Right lung (tissue), 2 donors: ENCODE measurements at regions not wholly inside any gene's neighbourhood (a gene's known extent, or its start where the extent isn't known, plus 50 kb on each side); places are given as distances from the start of the nearest gene placed in this dataset.

ENCODE experiments used
- DNase-seq, 2 donors: peaks; one replicate each; pipeline ENCODE4 v3.0.0-alpha.2; 2013

DNA sequence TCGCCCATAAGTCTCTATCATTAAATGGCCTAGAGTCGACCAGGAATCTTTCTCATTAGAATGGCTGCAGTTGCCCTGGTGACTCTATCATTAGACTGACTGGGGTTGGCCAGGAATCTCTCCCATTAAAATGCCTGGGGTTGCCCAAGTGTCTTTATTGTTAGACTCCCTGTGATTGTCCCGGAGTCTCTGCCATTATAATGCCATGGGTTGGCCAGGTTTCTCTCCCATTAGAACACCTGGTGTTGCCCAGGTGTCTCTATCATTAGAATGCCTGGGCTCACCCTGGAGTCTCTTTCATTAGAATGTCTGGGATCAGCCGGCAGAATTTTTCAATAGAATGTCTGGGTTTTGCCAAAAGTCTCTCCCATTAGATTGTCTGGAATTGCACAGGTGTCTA, 1459.3 kb downstream of the UQCRFS1 start:
- no peak for DNase-seq

DNA sequence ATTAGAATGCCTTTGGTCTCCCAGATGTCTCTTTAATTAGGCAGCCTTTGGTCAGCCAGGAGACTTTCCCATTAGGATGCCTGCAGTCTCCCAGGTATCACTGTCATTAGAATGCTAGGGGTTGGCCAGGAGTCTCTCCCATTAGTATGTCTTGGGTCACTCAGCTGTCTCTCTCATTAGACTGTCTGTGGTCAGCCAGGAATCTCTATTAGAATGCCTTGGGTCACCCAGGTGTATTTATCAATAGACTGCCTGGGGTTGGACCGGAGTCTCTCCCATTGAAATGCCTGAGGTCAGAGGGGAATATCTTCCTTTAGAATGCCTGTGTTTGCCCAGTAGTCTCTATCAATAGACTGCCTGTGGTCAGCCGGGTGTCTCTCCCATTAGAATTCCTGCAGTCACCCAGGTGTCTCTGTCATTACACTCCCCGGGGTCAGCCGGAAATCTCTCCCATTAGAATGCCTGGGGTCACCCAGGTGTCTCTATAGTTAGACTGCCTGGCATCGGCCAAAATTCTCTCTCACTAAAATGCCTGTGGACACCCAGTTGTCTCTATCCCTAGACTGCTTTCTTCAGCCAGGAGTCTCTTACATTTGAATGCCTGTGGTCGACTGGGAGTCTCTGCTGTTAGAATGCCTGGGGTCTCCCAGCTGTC, 1460.3 kb downstream of the UQCRFS1 start:
- DNase-seq = no peak

- no peak for DNase-seq
Observed at GRCh38 chr19:27751044-27751391, 1461.9 kb downstream of the UQCRFS1 start.

DNA sequence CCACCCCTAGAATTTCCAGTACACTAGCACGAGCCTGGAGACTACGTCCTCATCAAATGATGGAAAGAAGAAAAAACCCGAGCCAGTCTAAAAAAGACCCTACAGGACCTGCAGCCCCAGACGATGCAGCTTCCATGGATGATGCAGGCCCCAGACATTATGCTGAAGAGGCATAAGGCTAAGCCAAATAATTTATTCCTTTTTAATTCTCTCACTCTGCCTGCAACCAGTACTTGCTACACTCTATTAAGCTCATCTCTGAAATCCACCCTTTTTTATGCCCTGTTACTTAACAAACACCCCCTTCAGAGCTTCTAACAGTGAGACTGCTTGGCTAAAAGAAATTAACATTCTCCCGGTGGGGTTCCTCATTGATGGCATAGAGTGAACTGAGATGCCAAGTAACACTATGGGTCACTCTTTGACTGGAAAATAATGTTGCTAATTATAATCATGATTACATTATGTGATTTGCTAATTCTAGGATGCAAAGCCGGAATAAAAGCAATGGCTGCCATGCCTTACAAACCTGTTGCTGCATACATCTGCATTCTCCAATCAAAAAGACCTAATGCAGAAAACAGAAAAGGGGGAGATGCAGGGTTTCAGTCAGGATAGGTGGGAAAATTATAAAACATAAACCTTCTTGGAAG, 1462.4 kb downstream of the UQCRFS1 start:
- DNase-seq = no peak

GRCh38 chr19:27748551-27749152, 1464.3 kb downstream of the UQCRFS1 start:
- DNase-seq = no peak

GRCh38 chr19:27746691-27747380, 1466.1 kb downstream of the UQCRFS1 start:
- DNase-seq = no peak

DNA sequence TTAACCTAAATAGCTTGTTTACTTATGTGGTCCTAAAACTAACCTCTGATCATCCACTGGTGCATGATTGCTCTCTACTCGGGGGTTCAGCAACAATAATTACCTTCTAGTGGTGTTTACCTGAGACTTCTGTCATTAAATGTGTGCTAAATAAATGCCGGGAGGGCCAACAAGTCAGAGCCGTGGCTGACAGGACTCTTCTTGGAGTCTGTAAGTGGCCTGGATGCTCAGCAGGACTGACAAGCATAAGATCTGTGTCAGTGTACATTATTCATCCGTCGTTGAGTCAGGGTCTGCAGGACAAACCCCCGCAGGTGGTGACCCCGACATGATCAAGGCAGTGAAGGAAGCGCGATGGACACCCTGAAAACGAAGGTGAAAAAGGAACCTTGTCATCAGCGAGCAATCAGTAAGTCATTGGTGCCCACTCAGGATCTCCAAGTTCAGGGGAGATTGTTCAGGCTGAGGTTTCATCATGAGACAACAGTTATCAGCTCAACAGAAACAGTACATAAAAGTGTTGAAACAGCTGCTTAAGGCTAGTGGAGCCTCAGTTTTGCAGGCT, 1466.9 kb downstream of the UQCRFS1 start:
- no peak for DNase-seq

- DNase-seq = no peak
Observed at GRCh38 chr19:27744926-27745768, 1467.8 kb downstream of the UQCRFS1 start.

- DNase-seq = no peak
Observed at GRCh38 chr19:27742041-27742440, 1470.9 kb downstream of the UQCRFS1 start.

DNA sequence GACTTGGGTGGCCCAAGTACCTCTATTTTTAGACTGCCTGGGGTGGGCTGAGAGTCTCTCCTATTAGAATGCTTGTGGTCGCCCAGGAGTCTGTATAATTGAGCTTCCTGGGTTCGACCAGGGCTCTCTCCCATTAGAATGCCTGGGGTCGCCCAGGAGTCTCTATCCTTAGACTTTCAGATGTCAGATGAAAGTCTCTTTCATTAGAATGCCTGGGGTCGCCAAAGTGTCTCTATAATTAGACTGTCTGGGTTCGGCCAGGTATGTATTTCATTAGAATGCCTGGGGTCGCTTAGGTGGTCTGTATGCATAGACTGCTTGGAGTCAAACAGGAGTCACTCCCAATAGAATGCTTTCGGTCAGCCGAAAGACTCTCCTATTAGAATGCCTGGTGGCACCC, 1471.7 kb downstream of the UQCRFS1 start:
- DNase-seq = no peak

GRCh38 chr19:27740396-27740795, 1472.6 kb downstream of the UQCRFS1 start:
- no peak for DNase-seq

- DNase-seq = no peak
Observed at GRCh38 chr19:27738569-27739193, 1474.3 kb downstream of the UQCRFS1 start.

DNA sequence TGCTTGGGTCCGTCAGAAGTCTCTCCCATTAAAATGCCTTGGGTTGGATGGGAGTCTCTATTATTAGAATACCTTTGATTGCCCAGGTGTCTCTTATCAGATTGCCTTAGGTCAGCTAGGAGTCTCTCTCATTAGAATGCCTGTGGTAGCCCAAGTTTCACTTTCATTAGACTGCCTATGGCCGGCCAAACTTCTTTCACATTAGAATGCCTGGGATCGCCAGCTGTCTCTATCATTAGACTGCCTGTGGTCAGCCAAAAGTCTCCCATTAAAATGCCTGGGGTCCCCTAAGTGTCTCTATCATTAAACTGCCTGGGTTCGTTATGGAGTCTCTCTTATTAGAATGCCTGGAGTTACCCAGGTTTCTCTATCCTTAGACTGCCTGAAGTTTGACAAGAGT, 1476.7 kb downstream of the UQCRFS1 start:
- no peak for DNase-seq

DNA sequence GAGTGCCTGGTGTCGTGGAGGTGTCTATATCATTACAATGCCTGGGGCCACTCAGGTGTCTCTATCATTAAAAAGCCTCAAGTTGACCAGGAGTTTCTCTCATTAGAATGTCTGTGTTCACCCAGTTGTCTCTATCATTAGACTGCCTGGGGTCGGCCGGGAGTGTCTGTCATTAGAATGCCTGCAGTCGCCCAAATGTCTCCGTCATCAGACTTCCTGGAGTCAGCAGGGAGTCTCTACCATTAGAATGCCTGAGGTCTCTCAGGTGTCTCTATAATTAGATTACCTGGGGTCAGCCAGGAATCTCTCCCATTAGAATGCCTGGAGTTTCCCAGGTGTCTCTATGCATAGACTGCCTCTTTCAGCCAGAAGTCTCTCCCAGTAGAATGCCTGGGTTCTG, 1477.6 kb downstream of the UQCRFS1 start:
- no peak for DNase-seq

- no peak for DNase-seq
Observed at GRCh38 chr19:27734496-27735220, 1478.3 kb downstream of the UQCRFS1 start.

DNA sequence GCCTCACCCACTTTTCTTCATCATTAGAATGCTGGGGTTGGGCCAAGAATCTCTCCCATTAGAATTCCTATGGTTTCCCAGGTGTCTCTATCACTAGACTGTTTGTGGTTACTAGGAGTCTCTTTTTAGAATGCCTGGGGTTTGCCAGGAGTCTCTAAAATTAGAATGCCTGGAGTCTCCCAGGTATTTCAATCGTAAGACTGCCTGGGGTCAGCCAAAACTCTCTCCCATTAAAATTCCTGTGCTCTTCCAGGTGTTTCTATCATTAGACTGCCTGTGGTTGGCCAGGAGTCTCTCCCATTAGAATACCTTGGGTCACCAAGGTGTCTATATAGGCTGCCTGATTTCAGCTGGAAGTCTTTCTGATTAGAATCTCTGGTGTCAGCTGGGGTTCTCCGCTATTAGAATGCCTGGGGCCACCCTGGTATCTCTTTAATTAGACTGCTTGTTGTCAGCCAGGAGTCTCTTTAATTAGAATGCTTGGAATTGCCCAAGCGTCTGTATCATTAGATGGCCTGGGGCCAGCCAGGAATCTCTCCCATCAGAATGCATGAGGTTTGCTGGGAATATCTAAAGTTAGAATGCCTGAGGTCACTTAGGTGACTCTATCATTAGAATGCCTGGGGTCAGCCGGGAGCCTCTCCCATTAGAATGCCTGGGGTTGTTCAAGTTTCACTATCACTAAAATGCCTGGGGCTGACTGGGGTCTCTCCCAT, 1479.2 kb downstream of the UQCRFS1 start:
- no peak for DNase-seq

DNA sequence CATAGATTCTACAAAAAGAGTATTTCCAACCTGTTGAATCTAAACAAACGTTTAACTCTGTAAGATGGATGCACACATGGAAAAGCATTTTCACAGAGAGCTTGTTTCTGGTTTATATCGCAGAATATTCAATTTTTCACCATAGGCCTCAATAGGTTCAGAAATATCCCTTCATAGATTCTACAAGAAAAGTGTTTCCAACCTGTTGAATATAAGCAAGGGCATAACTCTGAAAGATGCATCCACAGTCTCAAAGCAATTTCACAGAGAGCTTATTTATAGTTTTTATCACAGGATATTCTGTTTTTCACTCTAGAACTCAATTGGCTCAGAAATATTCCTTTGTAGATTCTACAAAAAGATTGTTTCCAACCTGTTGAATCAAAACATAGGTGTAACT, 1483.6 kb downstream of the UQCRFS1 start:
- DNase-seq = no peak

DNA sequence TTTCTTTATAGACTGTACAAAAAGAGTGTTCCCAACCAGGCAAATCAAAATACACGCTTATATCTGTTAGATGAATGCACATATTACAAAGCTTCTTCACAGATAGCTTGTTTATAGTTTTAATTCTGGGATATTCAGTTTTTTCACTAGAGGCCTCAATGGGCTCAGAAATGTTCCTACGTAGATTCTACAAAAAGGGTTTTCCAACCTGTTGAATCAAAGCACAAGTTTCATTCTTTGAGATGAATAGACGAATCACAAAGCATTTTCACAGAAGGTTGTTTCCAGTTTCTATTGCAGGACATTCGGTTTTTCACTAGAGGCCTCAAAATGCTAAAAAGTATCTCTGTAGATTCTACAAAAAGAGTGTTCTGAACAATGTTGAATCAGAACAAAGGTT, 1490.3 kb downstream of the UQCRFS1 start:
- DNase-seq = no peak

GRCh38 chr19:27720155-27720554, 1492.8 kb downstream of the UQCRFS1 start:
- DNase-seq = no peak

GRCh38 chr19:27719034-27719433, 1493.9 kb downstream of the UQCRFS1 start:
- no peak for DNase-seq
